Inferior parietal cortex (tissue), 1 donor: ENCODE measurements at regions not wholly inside any gene's neighbourhood (a gene's known extent, or its start where the extent isn't known, plus 50 kb on each side); places are given as distances from the start of the nearest gene placed in this dataset.
A peak's percentile ranks its signal among the peaks of the same experiment; 100 is the strongest.
"Not testable (repeated sequence)": the region's sequence is repeated elsewhere in the genome, so short reads cannot be mapped to it uniquely, and the experiment has no call there.

Experiments
- DNase-seq: peaks from one replicate; pipeline ENCODE4 v3.0.0-alpha.2; 2016; ENCODE audit errors: extremely low spot score

GRCh38 chrX:52585892-52586291, 68.8 kb downstream of the SSX7 start:
- no peak for DNase-seq

GRCh38 chrX:52577464-52578173, 60.8 kb upstream of the XAGE1B start:
- DNase-seq = no peak

GRCh38 chrX:52576946-52577345, 60.1 kb upstream of the XAGE1B start:
- no peak for DNase-seq

- DNase-seq = no peak
Observed at GRCh38 chrX:52576474-52576873, 59.6 kb upstream of the XAGE1B start.

- peak; percentile 50 for DNase-seq
Observed at GRCh38 chrX:52574416-52575275, 57.8 kb upstream of the XAGE1B start.

GRCh38 chrX:52568146-52568545, 51.3 kb upstream of the XAGE1B start:
- DNase-seq = not testable (repeated sequence)
